ENCODE measurements at regions not wholly inside any gene's neighbourhood (a gene's known extent, or its start where the extent isn't known, plus 50 kb on each side); places are given as distances from the start of the nearest gene placed in this dataset.

DNA sequence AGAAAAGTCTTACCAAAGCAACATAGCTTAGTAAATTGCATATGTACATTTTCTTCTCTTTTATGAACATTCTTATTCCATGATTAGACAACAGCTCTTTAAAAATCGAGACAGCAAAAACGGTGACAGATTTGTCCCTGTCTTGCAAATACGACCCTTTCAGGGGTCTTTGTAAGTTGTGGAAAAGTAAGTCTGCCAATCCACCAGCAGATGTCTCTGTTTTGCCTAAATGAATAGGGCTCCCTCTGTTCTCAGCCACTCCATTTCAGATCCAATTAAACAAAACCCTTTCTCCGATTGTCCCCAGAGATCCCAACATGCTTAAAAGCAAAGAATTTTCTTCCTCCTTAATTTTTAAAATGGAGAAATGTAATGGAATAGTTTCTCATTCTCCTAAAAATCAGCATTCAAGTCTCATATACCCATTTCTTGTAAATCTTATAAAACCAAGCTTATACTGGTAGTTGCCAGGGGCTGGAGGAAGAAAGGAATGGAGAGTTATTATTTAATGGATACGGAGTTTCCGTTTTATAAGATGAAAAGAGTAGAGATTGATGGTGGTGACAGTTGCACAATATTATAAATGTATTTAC lies 61.0 kb upstream of the NFE2L3 start:
- TF ChIP-seq POLR2AphosphoS5 (IDR thresholded peaks at IDR 0.05; ENCODE audit: low read depth, low read length), result no peak
- TF ChIP-seq POLR2A (IDR thresholded peaks at IDR 0.05; ENCODE audit: low read depth, low read length), result no peak
- no peak for TF ChIP-seq POU2F2 (IDR thresholded peaks at IDR 0.05; ENCODE audit: low read depth, low read length)
- TF ChIP-seq TAF1 (IDR thresholded peaks at IDR 0.05; ENCODE audit: low read depth, low read length), result no peak
- TF ChIP-seq SPI1 (IDR thresholded peaks at IDR 0.05; ENCODE audit: low read depth, low read length), result no peak
